ENCODE measurements at regions not wholly inside any gene's neighbourhood (a gene's known extent, or its start where the extent isn't known, plus 50 kb on each side); places are given as distances from the start of the nearest gene placed in this dataset.

- peak overlapping the region; percentile 80 for H3K27ac ChIP-seq (ENCODE audit: low read depth, low read length)
- peaks cover 31% of the 10 kb centered on the region for H3F3A ChIP-seq (ENCODE audit: control insufficient read depth, insufficient read depth)
These were observed 124.6 kb upstream of the BTN3A2 start for GRCh38 chr6:26240157-26241032.

GRCh38 chr6:26241033-26241895, 123.7 kb upstream of the BTN3A2 start:
- peaks cover 43% of the 10 kb centered on the region for H3K4me1 ChIP-seq (ENCODE audit: control insufficient read depth, low read length)
- peaks cover 31% of the 10 kb centered on the region for H3F3A ChIP-seq (ENCODE audit: control insufficient read depth, insufficient read depth)
- H4K20me1 ChIP-seq (ENCODE audit: control insufficient read depth, insufficient read depth, low read depth, low read length): no peaks in the 10 kb centered on the region
- H3K27me3 ChIP-seq (ENCODE audit: control insufficient read depth, low read length): no peaks in the 10 kb centered on the region
- H3K4me3 ChIP-seq (ENCODE audit: low read length): peak overlapping the region; percentile 71
- H3K36me3 ChIP-seq (ENCODE audit: control insufficient read depth, low read length): no peaks in the 10 kb centered on the region
- H3K27ac ChIP-seq (ENCODE audit: low read depth, low read length): peak overlapping the region; percentile 80
- TF ChIP-seq EZH2phosphoT487 (IDR thresholded peaks at IDR 0.05; ENCODE audit: borderline replicate concordance, low read length) (no peak), CTCF (IDR thresholded peaks at IDR 0.05; ENCODE audit: low read depth, low read length, poor library complexity, severe bottlenecking) (no peak)
- no peaks in the 10 kb centered on the region for H3K79me2 ChIP-seq (ENCODE audit: control insufficient read depth, low read length)
- peak overlapping the region; percentile 60 for H3K4me2 ChIP-seq (ENCODE audit: low read length)
- no peaks in the 10 kb centered on the region for H3K9me2 ChIP-seq (replicated peaks; ENCODE audit: control insufficient read depth, low read length)
- no peaks in the 10 kb centered on the region for H3K9me3 ChIP-seq (ENCODE audit: control insufficient read depth, insufficient read depth, low read length)

More at GRCh38 chr6:26240157-26241032, 124.6 kb upstream of the BTN3A2 start:
- Histone ChIP-seq H3K4me3 (ENCODE audit: low read length) (peak overlapping the region; percentile 71), H3K27me3 (ENCODE audit: control insufficient read depth, low read length) (no peaks in the 10 kb centered on the region), H3K79me2 (ENCODE audit: control insufficient read depth, low read length) (no peaks in the 10 kb centered on the region), H3K4me2 (ENCODE audit: low read length) (peak overlapping the region; percentile 60), H3K9me3 (ENCODE audit: control insufficient read depth, insufficient read depth, low read length) (no peaks in the 10 kb centered on the region), H3K9me2 (replicated peaks; ENCODE audit: control insufficient read depth, low read length) (no peaks in the 10 kb centered on the region), H3K4me1 (ENCODE audit: control insufficient read depth, low read length) (peaks cover 50% of the 10 kb centered on the region), H4K20me1 (ENCODE audit: control insufficient read depth, insufficient read depth, low read depth, low read length) (no peaks in the 10 kb centered on the region), H3K36me3 (ENCODE audit: control insufficient read depth, low read length) (no peaks in the 10 kb centered on the region)
- no peak for TF ChIP-seq CTCF (IDR thresholded peaks at IDR 0.05; ENCODE audit: low read depth, low read length, poor library complexity, severe bottlenecking)
- no peak for TF ChIP-seq EZH2phosphoT487 (IDR thresholded peaks at IDR 0.05; ENCODE audit: borderline replicate concordance, low read length)

GRCh38 chr6:26243132-26243531, 121.9 kb upstream of the BTN3A2 start:
- Histone ChIP-seq H3K79me2 (ENCODE audit: control insufficient read depth, low read length) (no peaks in the 10 kb centered on the region), H3K4me1 (ENCODE audit: control insufficient read depth, low read length) (peaks cover 43% of the 10 kb centered on the region), H3K36me3 (ENCODE audit: control insufficient read depth, low read length) (no peaks in the 10 kb centered on the region), H3K4me2 (ENCODE audit: low read length) (no peak overlapping the region), H3K9me3 (ENCODE audit: control insufficient read depth, insufficient read depth, low read length) (no peaks in the 10 kb centered on the region), H3F3A (ENCODE audit: control insufficient read depth, insufficient read depth) (peaks cover 29% of the 10 kb centered on the region), H3K4me3 (ENCODE audit: low read length) (no peak overlapping the region), H3K27ac (ENCODE audit: low read depth, low read length) (0 out of 2 replicates have a peak overlapping the region, but pooled peaks have one; percentile 7), H3K27me3 (ENCODE audit: control insufficient read depth, low read length) (no peaks in the 10 kb centered on the region), H3K9me2 (replicated peaks; ENCODE audit: control insufficient read depth, low read length) (no peaks in the 10 kb centered on the region), H4K20me1 (ENCODE audit: control insufficient read depth, insufficient read depth, low read depth, low read length) (no peaks in the 10 kb centered on the region)
- no peak for TF ChIP-seq CTCF (IDR thresholded peaks at IDR 0.05; ENCODE audit: low read depth, low read length, poor library complexity, severe bottlenecking)
- TF ChIP-seq EZH2phosphoT487 (IDR thresholded peaks at IDR 0.05; ENCODE audit: borderline replicate concordance, low read length): no peak
